ENCODE measurements at regions not wholly inside any gene's neighbourhood (a gene's known extent, or its start where the extent isn't known, plus 50 kb on each side); places are given as distances from the start of the nearest gene placed in this dataset.
"Not testable (repeated sequence)": the region's sequence is repeated elsewhere in the genome, so short reads cannot be mapped to it uniquely, and the experiment has no call there.

DNA sequence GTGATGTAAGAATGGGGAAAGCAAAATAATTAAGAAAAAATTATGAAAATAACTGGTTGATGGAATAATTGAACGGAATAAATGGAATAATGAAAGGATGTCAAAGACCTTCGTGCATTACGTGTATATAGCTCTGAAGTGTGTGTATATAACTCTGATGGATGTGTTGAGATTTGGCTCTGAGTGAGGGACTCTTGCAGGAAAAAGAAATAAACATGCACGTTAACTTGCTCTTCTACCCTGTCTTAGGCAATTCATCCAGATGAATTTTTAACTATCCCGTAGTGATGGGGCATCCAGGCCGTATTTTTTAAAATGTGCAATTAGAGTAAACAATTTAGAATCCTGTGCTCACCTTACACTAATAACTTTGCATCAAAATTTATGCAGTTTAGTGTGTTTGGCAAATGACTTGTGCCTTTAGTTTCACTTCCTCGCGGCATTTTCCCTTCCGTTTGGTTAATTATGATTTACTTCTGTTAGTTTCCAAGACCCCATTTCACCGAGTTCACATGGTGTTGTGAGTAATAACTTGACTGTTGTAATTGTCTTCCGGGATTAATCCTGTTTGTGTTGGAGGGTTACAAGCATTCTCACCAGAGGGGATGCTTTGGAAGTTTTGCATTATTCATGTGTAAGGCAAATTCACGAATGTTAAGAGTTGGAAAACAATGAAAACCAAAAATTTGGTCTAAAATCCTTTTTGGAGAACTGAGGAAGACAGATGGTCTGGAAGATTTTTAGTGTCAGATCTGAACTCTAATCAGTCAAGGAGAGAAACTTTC lies 256.5 kb upstream of the FAT1 start:
- H3K27me3 Mint-ChIP-seq = no peaks in the 10 kb centered on the region
- DNase-seq (no peak), ATAC-seq (replicated peaks) (no peak)
- no peak overlapping the region for H3K27ac Mint-ChIP-seq
- H3K4me3 Mint-ChIP-seq = no peak overlapping the region
- no peaks in the 10 kb centered on the region for H3K4me1 Mint-ChIP-seq (ENCODE audit: low read depth in 2 of 2)
- H3K9me3 Mint-ChIP-seq = peaks cover 6 to 7% of the 10 kb centered on the region in 2 donors
- H3K36me3 Mint-ChIP-seq (ENCODE audit: insufficient read depth) = no peaks in the 10 kb centered on the region

- DNase-seq = no peak
- Mint-ChIP-seq H3K27ac (no peak overlapping the region), H3K4me3 (no peak overlapping the region), H3K36me3 (ENCODE audit: insufficient read depth) (no peaks in the 10 kb centered on the region), H3K27me3 (no peaks in the 10 kb centered on the region), H3K4me1 (ENCODE audit: low read depth in 2 of 2) (no peaks in the 10 kb centered on the region), H3K9me3 (peaks cover 6 to 7% of the 10 kb centered on the region in 2 donors)
- ATAC-seq (replicated peaks) = no peak
Observed at GRCh38 chr4:186981161-186981560, 257.5 kb upstream of the FAT1 start.

- no peak for ATAC-seq (replicated peaks)
- H3K27me3 Mint-ChIP-seq = no peaks in the 10 kb centered on the region
- no peaks in the 10 kb centered on the region for H3K4me1 Mint-ChIP-seq (ENCODE audit: low read depth in 2 of 2)
- no peaks in the 10 kb centered on the region for H3K36me3 Mint-ChIP-seq (ENCODE audit: insufficient read depth)
- H3K4me3 Mint-ChIP-seq = no peak overlapping the region
- H3K9me3 Mint-ChIP-seq = peaks cover 6 to 7% of the 10 kb centered on the region in 2 donors
- no peak overlapping the region for H3K27ac Mint-ChIP-seq
- no peak for DNase-seq
Observed at GRCh38 chr4:186982160-186982559, 258.5 kb upstream of the FAT1 start.

DNA sequence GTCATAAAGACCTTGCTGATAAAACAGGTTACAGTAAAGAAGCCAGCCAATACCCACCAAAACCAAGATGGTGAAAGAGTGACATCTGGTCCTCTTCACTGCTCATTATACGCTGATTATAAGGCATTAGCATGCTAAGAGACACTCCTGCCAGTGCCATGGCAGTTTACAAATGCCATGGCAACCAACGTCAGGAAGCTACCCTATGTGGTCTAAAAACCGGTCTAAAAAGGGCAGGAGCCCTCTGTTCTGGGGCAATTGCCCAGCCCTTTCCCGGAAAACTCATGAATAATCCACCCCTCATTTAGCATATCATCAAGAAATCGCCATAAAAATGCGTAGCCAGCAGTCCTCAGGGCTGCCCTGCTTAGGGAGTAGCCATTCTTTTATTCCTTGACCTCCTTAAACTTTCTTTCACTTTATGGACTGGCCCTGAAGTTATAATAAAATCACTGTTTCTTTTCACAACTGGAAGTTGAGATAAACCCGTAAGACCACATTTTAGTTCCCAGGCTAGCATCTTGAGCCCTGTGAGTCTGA lies 260.5 kb upstream of the FAT1 start:
- DNase-seq (no peak), ATAC-seq (replicated peaks) (no peak)
- Mint-ChIP-seq H3K27ac (no peak overlapping the region), H3K9me3 (peaks cover 7% of the 10 kb centered on the region in 2 donors), H3K27me3 (no peaks in the 10 kb centered on the region), H3K4me1 (ENCODE audit: low read depth in 2 of 2) (no peaks in the 10 kb centered on the region), H3K36me3 (ENCODE audit: insufficient read depth) (no peaks in the 10 kb centered on the region), H3K4me3 (no peak overlapping the region)

GRCh38 chr4:186999686-187000085 lies 276.0 kb upstream of the FAT1 start:
- H3K4me3 Mint-ChIP-seq = no peak overlapping the region
- H3K9me3 Mint-ChIP-seq = peaks cover 0 to 5% of the 10 kb centered on the region in 2 donors
- no peaks in the 10 kb centered on the region for H3K36me3 Mint-ChIP-seq (ENCODE audit: insufficient read depth)
- H3K27me3 Mint-ChIP-seq = no peaks in the 10 kb centered on the region
- no peak overlapping the region for H3K27ac Mint-ChIP-seq
- ATAC-seq (replicated peaks) = no peak
- H3K4me1 Mint-ChIP-seq (ENCODE audit: low read depth in 2 of 2) = no peaks in the 10 kb centered on the region
- no peak for DNase-seq

- Mint-ChIP-seq H3K9me3 (peaks cover 0 to 5% of the 10 kb centered on the region in 2 donors), H3K36me3 (ENCODE audit: insufficient read depth) (no peaks in the 10 kb centered on the region), H3K27ac (no peak overlapping the region), H3K4me3 (no peak overlapping the region), H3K4me1 (ENCODE audit: low read depth in 2 of 2) (no peaks in the 10 kb centered on the region), H3K27me3 (no peaks in the 10 kb centered on the region)
- ATAC-seq (replicated peaks) (no peak), DNase-seq (no peak)
Observed at GRCh38 chr4:187000281-187000680, 276.6 kb upstream of the FAT1 start.

- H3K27me3 Mint-ChIP-seq; DNase-seq; ATAC-seq (replicated peaks); H3K9me3 Mint-ChIP-seq; H3K4me1 Mint-ChIP-seq (ENCODE audit: low read depth in 2 of 2); H3K4me3 Mint-ChIP-seq; H3K27ac Mint-ChIP-seq; H3K36me3 Mint-ChIP-seq (ENCODE audit: insufficient read depth): not testable (repeated sequence)
Observed at GRCh38 chr4:187002133-187002532, 278.5 kb upstream of the FAT1 start.

- Mint-ChIP-seq H3K27me3 (no peaks in the 10 kb centered on the region), H3K4me1 (ENCODE audit: low read depth in 2 of 2) (no peaks in the 10 kb centered on the region), H3K9me3 (peaks cover 0 to 3% of the 10 kb centered on the region in 2 donors), H3K27ac (no peak overlapping the region), H3K4me3 (no peak overlapping the region), H3K36me3 (ENCODE audit: insufficient read depth) (no peaks in the 10 kb centered on the region)
- DNase-seq = no peak
- no peak for ATAC-seq (replicated peaks)
Observed at GRCh38 chr4:187004628-187005027, 281.0 kb upstream of the FAT1 start.

DNA sequence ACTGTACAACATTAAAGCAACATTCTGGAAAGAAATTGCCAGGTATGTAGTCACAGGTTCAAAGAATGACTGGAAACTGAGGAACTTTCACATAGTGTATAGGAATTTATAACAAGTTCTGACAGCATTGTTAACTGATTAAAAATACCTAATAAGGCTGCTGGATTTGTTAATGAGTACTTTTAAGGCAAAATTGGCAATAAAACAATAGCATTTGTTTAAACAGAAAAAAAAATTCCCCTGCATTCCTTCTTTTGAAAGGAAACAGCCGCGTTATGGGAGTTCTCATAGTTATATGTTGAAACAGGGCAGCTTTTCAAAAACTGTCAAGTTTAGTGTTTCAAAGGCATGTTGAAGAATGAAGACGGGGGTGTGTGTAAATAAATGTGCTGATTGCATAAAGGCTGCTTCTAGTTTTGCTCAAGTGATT lies 282.5 kb upstream of the FAT1 start:
- H3K27ac Mint-ChIP-seq = no peak overlapping the region
- H3K4me3 Mint-ChIP-seq = no peak overlapping the region
- H3K4me1 Mint-ChIP-seq (ENCODE audit: low read depth in 2 of 2) = no peaks in the 10 kb centered on the region
- no peaks in the 10 kb centered on the region for H3K36me3 Mint-ChIP-seq (ENCODE audit: insufficient read depth)
- no peaks in the 10 kb centered on the region for H3K27me3 Mint-ChIP-seq
- ATAC-seq (replicated peaks) = no peak
- no peak for DNase-seq
- peaks cover 0 to 3% of the 10 kb centered on the region in 2 donors for H3K9me3 Mint-ChIP-seq

- no peak for ATAC-seq (replicated peaks)
- no peaks in the 10 kb centered on the region for H3K4me1 Mint-ChIP-seq (ENCODE audit: low read depth in 2 of 2)
- no peak for DNase-seq
- no peak overlapping the region for H3K27ac Mint-ChIP-seq
- H3K36me3 Mint-ChIP-seq (ENCODE audit: insufficient read depth) = no peaks in the 10 kb centered on the region
- H3K27me3 Mint-ChIP-seq = no peaks in the 10 kb centered on the region
- H3K9me3 Mint-ChIP-seq = peaks cover 4 to 6% of the 10 kb centered on the region in 2 donors
- H3K4me3 Mint-ChIP-seq = no peak overlapping the region
Observed at GRCh38 chr4:187010052-187010451, 286.4 kb upstream of the FAT1 start.

DNA sequence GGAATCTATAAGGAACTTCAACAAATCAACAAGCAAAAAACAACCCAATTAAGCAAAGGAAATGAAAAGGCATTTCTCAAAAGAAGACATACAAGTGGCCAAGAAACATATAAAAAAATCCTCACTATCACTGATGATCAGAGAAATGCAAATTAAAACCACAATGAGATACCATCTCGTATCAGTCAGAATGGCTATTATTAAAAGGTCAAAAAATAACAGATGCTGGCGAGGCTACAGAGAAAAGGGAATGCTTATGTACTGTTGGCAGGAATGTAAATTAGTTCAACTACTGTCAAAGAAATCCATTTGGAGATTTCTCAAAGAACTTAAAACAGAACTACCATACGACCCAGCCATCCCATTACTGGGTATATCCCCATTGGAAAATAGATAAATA lies 292.4 kb upstream of the FAT1 start:
- Mint-ChIP-seq H3K4me1 (ENCODE audit: low read depth in 2 of 2) (no peaks in the 10 kb centered on the region), H3K27me3 (no peaks in the 10 kb centered on the region), H3K27ac (no peak overlapping the region), H3K9me3 (peaks cover 6 to 12% of the 10 kb centered on the region in 2 donors), H3K36me3 (ENCODE audit: insufficient read depth) (no peaks in the 10 kb centered on the region), H3K4me3 (no peak overlapping the region)
- no peak for DNase-seq
- no peak for ATAC-seq (replicated peaks)

GRCh38 chr4:187017147-187017546 lies 293.5 kb upstream of the FAT1 start:
- Mint-ChIP-seq H3K4me1 (ENCODE audit: low read depth in 2 of 2) (no peaks in the 10 kb centered on the region), H3K27me3 (no peaks in the 10 kb centered on the region), H3K36me3 (ENCODE audit: insufficient read depth) (no peaks in the 10 kb centered on the region), H3K9me3 (peaks cover 6 to 11% of the 10 kb centered on the region in 2 donors), H3K4me3 (no peak overlapping the region), H3K27ac (no peak overlapping the region)
- no peak for DNase-seq
- no peak for ATAC-seq (replicated peaks)

DNA sequence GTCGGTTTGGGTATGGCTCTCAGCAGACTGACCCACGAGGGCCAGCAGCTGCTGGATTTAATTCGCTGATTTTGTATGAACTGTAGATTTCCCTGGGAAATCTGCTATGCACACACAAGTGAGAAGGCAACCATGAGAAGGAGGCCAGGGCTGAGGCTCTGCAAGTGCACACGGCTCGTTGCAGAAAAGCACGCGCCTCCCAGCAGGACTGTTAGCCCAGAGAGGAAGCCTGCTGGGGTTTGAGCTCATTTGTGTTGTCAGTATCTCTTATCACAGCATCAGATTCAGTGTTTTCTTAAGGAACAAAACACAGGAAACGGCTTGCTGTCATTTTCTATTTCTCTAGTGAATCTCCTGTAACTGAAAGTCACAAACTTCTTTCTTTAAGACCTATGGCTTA lies 296.2 kb upstream of the FAT1 start:
- H3K4me1 Mint-ChIP-seq (ENCODE audit: low read depth in 2 of 2) = no peaks in the 10 kb centered on the region
- DNase-seq (no peak), ATAC-seq (replicated peaks) (no peak)
- peaks cover 3 to 5% of the 10 kb centered on the region in 2 donors for H3K9me3 Mint-ChIP-seq
- no peaks in the 10 kb centered on the region for H3K36me3 Mint-ChIP-seq (ENCODE audit: insufficient read depth)
- no peak overlapping the region for H3K27ac Mint-ChIP-seq
- H3K4me3 Mint-ChIP-seq = no peak overlapping the region
- no peaks in the 10 kb centered on the region for H3K27me3 Mint-ChIP-seq

GRCh38 chr4:187020676-187021075 lies 297.0 kb upstream of the FAT1 start:
- Mint-ChIP-seq H3K27me3 (no peaks in the 10 kb centered on the region), H3K4me1 (ENCODE audit: low read depth in 2 of 2) (no peaks in the 10 kb centered on the region), H3K4me3 (no peak overlapping the region), H3K36me3 (ENCODE audit: insufficient read depth) (no peaks in the 10 kb centered on the region), H3K27ac (no peak overlapping the region), H3K9me3 (peaks cover 3 to 5% of the 10 kb centered on the region in 2 donors)
- DNase-seq (no peak), ATAC-seq (replicated peaks) (no peak)
